ENCODE measurements at regions not wholly inside any gene's neighbourhood (a gene's known extent, or its start where the extent isn't known, plus 50 kb on each side); places are given as distances from the start of the nearest gene placed in this dataset.

DNA sequence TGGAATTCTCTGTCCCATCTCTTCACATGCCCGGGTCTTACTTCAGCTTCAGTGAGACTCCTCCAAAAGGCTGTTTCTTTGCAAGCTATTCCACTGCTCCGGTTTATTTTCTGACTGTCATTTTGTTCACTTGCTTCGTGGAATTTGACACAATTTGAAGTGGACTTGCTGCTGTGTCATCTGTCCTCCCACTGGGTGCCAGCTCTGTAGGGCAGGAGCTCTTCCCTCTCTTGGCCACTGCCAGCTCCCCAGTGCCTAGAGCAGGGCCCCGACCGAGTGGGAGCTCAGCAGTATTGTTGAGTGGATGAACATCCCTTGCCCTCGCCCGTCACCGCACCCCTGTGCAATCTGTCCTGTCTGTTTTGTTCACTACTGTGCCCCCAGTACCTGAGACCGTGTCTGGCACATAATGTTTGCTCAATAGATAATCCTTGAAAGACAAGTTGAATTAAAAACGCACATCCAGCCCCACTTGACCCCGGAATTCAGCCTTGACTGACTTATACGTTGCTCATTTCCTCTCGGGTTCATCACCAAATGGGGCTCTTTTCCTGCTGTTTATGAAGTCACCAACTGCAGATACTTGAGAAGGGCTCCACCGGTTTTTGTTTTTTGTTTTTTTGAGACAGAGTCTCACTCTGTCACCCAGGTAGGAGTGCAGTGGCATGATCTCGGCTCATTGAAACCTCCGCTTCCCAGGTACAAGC is 170.3 kb upstream of the KCNG1 start:
- no peak overlapping the region for H3K4me3 ChIP-seq
- no peak overlapping the region for H3K27ac ChIP-seq (ENCODE audit: extremely low read depth, low read depth, low read length)
- ATAC-seq (no peak), DNase-seq (ENCODE audit: extremely low read depth in 1 of 4, low spot score in 3 of 4) (no peak), FAIRE-seq (no peak)
- WGBS (ENCODE audit: insufficient coverage, low coverage, missing lambda C conversion rate) = 2% methylated on average over 16 of the region's 16 CpGs
- H3K9ac ChIP-seq (ENCODE audit: insufficient read depth in 1 of 2, low read depth in 2 of 2, low read length in 2 of 2) = no peak overlapping the region
- intact Hi-C loops (cut with micrococcal nuclease) = no loop called here
- no peaks in the 10 kb centered on the region; a peak in 1 of 5 replicates for H3K4me1 ChIP-seq (replicated peaks in 1 of 2; ENCODE audit: control insufficient read depth in 2 of 2, insufficient read depth in 2 of 2, low read length in 2 of 2)
- CTCF ChIA-PET (ENCODE audit: low intra/inter-chr PET ratio) = no interaction called here
- POLR2A ChIA-PET = no interaction called here
- H3K4me2 ChIP-seq (ENCODE audit: insufficient read depth, low read length) = no peak overlapping the region
- TF ChIP-seq, protein P1, sequence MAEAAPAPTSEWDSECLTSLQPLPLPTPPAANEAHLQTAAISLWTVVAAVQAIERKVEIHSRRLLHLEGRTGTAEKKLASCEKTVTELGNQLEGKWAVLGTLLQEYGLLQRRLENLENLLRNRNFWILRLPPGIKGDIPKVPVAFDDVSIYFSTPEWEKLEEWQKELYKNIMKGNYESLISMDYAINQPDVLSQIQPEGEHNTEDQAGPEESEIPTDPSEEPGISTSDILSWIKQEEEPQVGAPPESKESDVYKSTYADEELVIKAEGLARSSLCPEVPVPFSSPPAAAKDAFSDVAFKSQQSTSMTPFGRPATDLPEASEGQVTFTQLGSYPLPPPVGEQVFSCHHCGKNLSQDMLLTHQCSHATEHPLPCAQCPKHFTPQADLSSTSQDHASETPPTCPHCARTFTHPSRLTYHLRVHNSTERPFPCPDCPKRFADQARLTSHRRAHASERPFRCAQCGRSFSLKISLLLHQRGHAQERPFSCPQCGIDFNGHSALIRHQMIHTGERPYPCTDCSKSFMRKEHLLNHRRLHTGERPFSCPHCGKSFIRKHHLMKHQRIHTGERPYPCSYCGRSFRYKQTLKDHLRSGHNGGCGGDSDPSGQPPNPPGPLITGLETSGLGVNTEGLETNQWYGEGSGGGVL (CRISPR knock-in tag; IDR thresholded peaks at IDR 0.05) = no peak
- H4K20me1 ChIP-seq (replicated peaks; ENCODE audit: control insufficient read depth, insufficient read depth, low read length) = no peaks in the 10 kb centered on the region
- in situ Hi-C loops (cut with MboI) = no loop called here
- no peak overlapping the region for H2AFZ ChIP-seq (ENCODE audit: low read depth, low read length)
- H3K36me3 ChIP-seq (ENCODE audit: control insufficient read depth, insufficient read depth, low read length) = no peaks in the 10 kb centered on the region
- H3K27me3 ChIP-seq (ENCODE audit: control insufficient read depth in 2 of 2, insufficient read depth in 2 of 2, low read length in 2 of 2) = peaks cover 44 to 72% of the 10 kb centered on the region in 2 experiments
- no peaks in the 10 kb centered on the region for H3K9me1 ChIP-seq (ENCODE audit: control insufficient read depth, insufficient read depth, low read length)
- BruUV-seq (replicated peaks) = no TSS peak
- H3K9me3 ChIP-seq (replicated peaks; ENCODE audit: control insufficient read depth, insufficient read depth, low read depth, low read length) = no peaks in the 10 kb centered on the region
- no peaks in the 10 kb centered on the region for H3K79me2 ChIP-seq (ENCODE audit: control insufficient read depth, insufficient read depth, low read length)

DNA sequence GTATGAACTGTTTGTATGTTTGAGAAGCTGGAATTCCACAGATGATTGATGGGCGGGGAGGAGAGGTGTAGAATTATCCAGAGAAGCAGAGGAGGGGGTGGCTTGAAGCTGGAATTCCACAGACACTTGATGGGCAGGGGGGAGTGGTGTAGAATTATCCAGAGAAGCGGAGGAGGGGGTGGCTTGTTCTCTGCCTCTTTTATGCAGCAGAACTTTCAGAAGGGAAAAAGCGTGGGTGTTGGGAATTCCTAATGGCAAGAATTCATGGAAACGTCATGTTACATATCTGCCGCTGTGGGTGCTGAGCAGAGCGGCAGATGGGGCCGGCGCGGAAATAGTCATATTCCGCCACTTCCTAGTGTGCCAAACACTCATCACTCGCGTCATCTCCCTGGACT is 167.9 kb upstream of the KCNG1 start:
- H3K9me1 ChIP-seq (ENCODE audit: control insufficient read depth, insufficient read depth, low read length) = no peaks in the 10 kb centered on the region
- H3K4me2 ChIP-seq (ENCODE audit: insufficient read depth, low read length) = no peak overlapping the region
- in situ Hi-C loops (cut with MboI) = no loop called here
- H3K9ac ChIP-seq (ENCODE audit: insufficient read depth in 1 of 2, low read depth in 2 of 2, low read length in 2 of 2) = no peak overlapping the region
- H3K4me1 ChIP-seq (replicated peaks in 1 of 2; ENCODE audit: control insufficient read depth in 2 of 2, insufficient read depth in 2 of 2, low read length in 2 of 2) = no peaks in the 10 kb centered on the region; a peak in 1 of 5 replicates
- H3K79me2 ChIP-seq (ENCODE audit: control insufficient read depth, insufficient read depth, low read length) = no peaks in the 10 kb centered on the region
- H3K4me3 ChIP-seq = no peak overlapping the region
- H4K20me1 ChIP-seq (replicated peaks; ENCODE audit: control insufficient read depth, insufficient read depth, low read length) = no peaks in the 10 kb centered on the region
- CTCF ChIA-PET (ENCODE audit: low intra/inter-chr PET ratio) = no interaction called here
- no peak for FAIRE-seq
- POLR2A ChIA-PET = no interaction called here
- ATAC-seq = no peak
- no peak overlapping the region for H2AFZ ChIP-seq (ENCODE audit: low read depth, low read length)
- no TSS peak for BruUV-seq (replicated peaks)
- DNase-seq (ENCODE audit: extremely low read depth in 1 of 4, low spot score in 3 of 4) = no peak
- no peaks in the 10 kb centered on the region for H3K36me3 ChIP-seq (ENCODE audit: control insufficient read depth, insufficient read depth, low read length)
- H3K9me3 ChIP-seq (replicated peaks; ENCODE audit: control insufficient read depth, insufficient read depth, low read depth, low read length) = no peaks in the 10 kb centered on the region
- H3K27me3 ChIP-seq (ENCODE audit: control insufficient read depth in 2 of 2, insufficient read depth in 2 of 2, low read length in 2 of 2) = peaks cover 40 to 68% of the 10 kb centered on the region in 2 experiments
- intact Hi-C loops (cut with micrococcal nuclease) = no loop called here
- WGBS (ENCODE audit: insufficient coverage, low coverage, missing lambda C conversion rate) = 3% methylated on average over 12 of the region's 12 CpGs
- H3K27ac ChIP-seq (ENCODE audit: extremely low read depth, low read depth, low read length) = no peak overlapping the region
- TF ChIP-seq HDAC8 (tag; IDR thresholded peaks at IDR 0.05) = no peak
- TF ChIP-seq, protein P2, sequence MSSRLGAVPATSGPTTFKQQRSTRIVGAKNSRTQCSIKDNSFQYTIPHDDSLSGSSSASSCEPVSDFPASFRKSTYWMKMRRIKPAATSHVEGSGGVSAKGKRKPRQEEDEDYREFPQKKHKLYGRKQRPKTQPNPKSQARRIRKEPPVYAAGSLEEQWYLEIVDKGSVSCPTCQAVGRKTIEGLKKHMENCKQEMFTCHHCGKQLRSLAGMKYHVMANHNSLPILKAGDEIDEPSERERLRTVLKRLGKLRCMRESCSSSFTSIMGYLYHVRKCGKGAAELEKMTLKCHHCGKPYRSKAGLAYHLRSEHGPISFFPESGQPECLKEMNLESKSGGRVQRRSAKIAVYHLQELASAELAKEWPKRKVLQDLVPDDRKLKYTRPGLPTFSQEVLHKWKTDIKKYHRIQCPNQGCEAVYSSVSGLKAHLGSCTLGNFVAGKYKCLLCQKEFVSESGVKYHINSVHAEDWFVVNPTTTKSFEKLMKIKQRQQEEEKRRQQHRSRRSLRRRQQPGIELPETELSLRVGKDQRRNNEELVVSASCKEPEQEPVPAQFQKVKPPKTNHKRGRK (tag; IDR thresholded peaks at IDR 0.05) = no peak
- TF ChIP-seq, protein P3, sequence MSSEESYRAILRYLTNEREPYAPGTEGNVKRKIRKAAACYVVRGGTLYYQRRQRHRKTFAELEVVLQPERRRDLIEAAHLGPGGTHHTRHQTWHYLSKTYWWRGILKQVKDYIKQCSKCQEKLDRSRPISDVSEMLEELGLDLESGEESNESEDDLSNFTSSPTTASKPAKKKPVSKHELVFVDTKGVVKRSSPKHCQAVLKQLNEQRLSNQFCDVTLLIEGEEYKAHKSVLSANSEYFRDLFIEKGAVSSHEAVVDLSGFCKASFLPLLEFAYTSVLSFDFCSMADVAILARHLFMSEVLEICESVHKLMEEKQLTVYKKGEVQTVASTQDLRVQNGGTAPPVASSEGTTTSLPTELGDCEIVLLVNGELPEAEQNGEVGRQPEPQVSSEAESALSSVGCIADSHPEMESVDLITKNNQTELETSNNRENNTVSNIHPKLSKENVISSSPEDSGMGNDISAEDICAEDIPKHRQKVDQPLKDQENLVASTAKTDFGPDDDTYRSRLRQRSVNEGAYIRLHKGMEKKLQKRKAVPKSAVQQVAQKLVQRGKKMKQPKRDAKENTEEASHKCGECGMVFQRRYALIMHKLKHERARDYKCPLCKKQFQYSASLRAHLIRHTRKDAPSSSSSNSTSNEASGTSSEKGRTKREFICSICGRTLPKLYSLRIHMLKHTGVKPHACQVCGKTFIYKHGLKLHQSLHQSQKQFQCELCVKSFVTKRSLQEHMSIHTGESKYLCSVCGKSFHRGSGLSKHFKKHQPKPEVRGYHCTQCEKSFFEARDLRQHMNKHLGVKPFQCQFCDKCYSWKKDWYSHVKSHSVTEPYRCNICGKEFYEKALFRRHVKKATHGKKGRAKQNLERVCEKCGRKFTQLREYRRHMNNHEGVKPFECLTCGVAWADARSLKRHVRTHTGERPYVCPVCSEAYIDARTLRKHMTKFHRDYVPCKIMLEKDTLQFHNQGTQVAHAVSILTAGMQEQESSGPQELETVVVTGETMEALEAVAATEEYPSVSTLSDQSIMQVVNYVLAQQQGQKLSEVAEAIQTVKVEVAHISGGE (CRISPR knock-in tag; IDR thresholded peaks at IDR 0.05) = no peak
- TF ChIP-seq ZNF696 (CRISPR knock-in tag; conservative IDR thresholded peaks at IDR 0.05) = no peak
- TF ChIP-seq L3MBTL2 (IDR thresholded peaks at IDR 0.05) = no peak
- TF ChIP-seq HMG20A (CRISPR knock-in tag; conservative IDR thresholded peaks at IDR 0.05) = no peak
- no peak for TF ChIP-seq SUPT5H (IDR thresholded peaks at IDR 0.05)

Data from K562 (cell line).